ENCODE measurements at regions not wholly inside any gene's neighbourhood (a gene's known extent, or its start where the extent isn't known, plus 50 kb on each side); places are given as distances from the start of the nearest gene placed in this dataset.

GRCh38 chr4:175451238-175451965 is 360.7 kb downstream of the GPM6A start:
- TF ChIP-seq CTCF (IDR thresholded peaks at IDR 0.05): no peak
- TF ChIP-seq POLR2A (IDR thresholded peaks at IDR 0.05): no peak
- no peak for TF ChIP-seq EP300 (IDR thresholded peaks at IDR 0.05)
